ENCODE measurements at regions not wholly inside any gene's neighbourhood (a gene's known extent, or its start where the extent isn't known, plus 50 kb on each side); places are given as distances from the start of the nearest gene placed in this dataset.

GRCh38 chr3:83632526-83632925 lies 1326.3 kb upstream of the CADM2 start:
- DNase-seq (ENCODE audit: low spot score), result no peak
- TF ChIP-seq, protein P1, sequence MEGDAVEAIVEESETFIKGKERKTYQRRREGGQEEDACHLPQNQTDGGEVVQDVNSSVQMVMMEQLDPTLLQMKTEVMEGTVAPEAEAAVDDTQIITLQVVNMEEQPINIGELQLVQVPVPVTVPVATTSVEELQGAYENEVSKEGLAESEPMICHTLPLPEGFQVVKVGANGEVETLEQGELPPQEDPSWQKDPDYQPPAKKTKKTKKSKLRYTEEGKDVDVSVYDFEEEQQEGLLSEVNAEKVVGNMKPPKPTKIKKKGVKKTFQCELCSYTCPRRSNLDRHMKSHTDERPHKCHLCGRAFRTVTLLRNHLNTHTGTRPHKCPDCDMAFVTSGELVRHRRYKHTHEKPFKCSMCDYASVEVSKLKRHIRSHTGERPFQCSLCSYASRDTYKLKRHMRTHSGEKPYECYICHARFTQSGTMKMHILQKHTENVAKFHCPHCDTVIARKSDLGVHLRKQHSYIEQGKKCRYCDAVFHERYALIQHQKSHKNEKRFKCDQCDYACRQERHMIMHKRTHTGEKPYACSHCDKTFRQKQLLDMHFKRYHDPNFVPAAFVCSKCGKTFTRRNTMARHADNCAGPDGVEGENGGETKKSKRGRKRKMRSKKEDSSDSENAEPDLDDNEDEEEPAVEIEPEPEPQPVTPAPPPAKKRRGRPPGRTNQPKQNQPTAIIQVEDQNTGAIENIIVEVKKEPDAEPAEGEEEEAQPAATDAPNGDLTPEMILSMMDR (IDR thresholded peaks at IDR 0.05; ENCODE audit: extremely low read depth, missing control alignments), result no peak

DNA sequence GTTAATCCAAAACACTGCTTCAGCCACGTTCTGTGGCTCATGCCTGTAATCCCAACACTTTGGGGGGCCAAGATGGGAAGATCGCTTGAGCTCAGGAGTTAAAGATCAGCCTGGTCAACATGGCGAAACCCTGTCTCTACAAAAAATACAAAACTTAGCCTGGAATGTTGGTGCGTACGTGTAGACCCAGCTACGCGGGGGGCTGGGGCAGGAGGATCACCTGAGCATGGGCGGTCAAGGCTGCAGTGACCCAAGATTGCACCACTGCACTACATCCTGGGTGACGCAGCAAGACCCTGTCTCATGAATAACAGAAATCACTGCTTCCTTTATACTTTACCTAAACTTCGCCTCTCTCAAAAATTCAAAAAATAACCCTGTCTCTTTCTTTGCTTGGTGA lies 1325.0 kb upstream of the CADM2 start:
- TF ChIP-seq, protein P1 (IDR thresholded peaks at IDR 0.05; ENCODE audit: extremely low read depth, missing control alignments), result no peak

DNA sequence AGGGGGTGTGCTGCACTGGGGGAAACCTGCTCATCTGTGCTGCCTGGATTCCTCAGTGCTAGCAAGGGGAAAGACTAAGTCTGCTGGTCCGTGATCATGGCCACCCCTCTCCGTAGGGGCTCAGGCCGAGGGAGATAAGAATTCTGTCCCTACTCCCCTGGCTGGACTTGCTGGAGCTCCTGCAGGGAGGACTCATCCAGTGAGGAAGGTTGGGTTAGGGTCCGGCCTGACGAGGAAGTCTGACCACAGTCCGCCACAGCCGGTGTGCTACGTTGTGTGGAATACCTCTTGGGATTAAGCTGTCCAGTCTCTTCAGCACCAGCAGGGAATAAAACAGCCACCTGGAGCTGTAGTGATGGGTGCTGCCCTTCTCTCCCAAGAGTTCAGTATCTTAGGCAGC lies 1309.1 kb upstream of the CADM2 start:
- TF ChIP-seq, protein P1 (IDR thresholded peaks at IDR 0.05; ENCODE audit: extremely low read depth, missing control alignments), result no peak
- no peak for DNase-seq (ENCODE audit: low spot score)

More for the DNA sequence above, 1325.0 kb upstream of the CADM2 start:
- no peak for DNase-seq (ENCODE audit: low spot score)

GRCh38 chr3:83655083-83655482 lies 1303.7 kb upstream of the CADM2 start:
- TF ChIP-seq, protein P1 (IDR thresholded peaks at IDR 0.05; ENCODE audit: extremely low read depth, missing control alignments), result no peak
- DNase-seq (ENCODE audit: low spot score), result no peak

- TF ChIP-seq, protein P1 (IDR thresholded peaks at IDR 0.05; ENCODE audit: extremely low read depth, missing control alignments), result no peak
- no peak for DNase-seq (ENCODE audit: low spot score)
Measured at GRCh38 chr3:83662381-83662960, 1296.3 kb upstream of the CADM2 start.

GRCh38 chr3:83670416-83670815 lies 1288.4 kb upstream of the CADM2 start:
- no peak for DNase-seq (ENCODE audit: low spot score)
- TF ChIP-seq, protein P1 (IDR thresholded peaks at IDR 0.05; ENCODE audit: extremely low read depth, missing control alignments), result no peak

GRCh38 chr3:83683937-83684598 lies 1274.7 kb upstream of the CADM2 start:
- DNase-seq (ENCODE audit: low spot score), result no peak
- TF ChIP-seq, protein P1 (IDR thresholded peaks at IDR 0.05; ENCODE audit: extremely low read depth, missing control alignments), result no peak
